DMS53 treated with DMSO at 0.1 percent for 48 hours (cell line): ENCODE measurements at regions not wholly inside any gene's neighbourhood (a gene's known extent, or its start where the extent isn't known, plus 50 kb on each side); places are given as distances from the start of the nearest gene placed in this dataset.

Source experiments
- DNase-seq: peaks from one replicate; lab custom pipeline; 2025; ENCODE audit not compliant: unreplicated experiment; lab: John Stamatoyannopoulos, UW

GRCh38 chr5:39826051-39826450, 401.3 kb upstream of the DAB2 start:
- no peak for DNase-seq

DNA sequence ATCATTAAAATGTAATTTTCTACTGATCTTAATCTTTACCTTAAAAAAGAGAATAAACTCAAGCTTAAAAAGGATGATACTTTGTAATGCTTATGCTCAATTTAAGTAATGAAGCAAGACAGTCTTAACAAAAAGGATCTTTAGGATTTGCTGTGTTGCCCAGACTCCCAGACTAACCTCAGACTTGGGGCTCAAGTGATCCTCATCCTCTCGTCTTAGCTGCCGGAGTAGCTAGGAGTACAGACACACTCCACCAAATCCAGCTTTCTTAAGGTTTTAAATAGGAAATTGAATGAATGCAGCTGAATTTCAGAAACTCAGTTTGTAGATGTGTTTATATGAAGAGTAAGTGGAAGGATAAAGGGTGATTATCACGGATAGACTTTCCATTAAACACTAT, 400.5 kb upstream of the DAB2 start:
- no peak for DNase-seq

DNA sequence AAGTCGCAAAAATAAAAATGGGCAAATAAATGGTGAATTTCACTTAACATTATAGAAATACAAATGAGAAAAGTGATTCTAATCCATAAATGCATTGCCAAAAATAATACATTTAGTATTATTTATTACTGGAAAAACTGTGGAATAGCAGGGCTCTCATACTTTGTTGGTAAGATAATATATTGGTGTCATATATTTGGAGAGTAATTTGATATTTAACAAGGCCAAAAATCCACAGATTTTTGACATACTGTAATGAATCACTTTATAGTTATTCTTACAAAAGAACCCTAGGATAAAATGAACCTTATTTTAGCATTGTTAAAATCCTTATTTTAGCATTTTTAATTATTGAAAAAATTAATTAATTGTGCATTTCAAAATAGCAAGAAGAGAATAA, 397.2 kb upstream of the DAB2 start:
- no peak for DNase-seq

DNA sequence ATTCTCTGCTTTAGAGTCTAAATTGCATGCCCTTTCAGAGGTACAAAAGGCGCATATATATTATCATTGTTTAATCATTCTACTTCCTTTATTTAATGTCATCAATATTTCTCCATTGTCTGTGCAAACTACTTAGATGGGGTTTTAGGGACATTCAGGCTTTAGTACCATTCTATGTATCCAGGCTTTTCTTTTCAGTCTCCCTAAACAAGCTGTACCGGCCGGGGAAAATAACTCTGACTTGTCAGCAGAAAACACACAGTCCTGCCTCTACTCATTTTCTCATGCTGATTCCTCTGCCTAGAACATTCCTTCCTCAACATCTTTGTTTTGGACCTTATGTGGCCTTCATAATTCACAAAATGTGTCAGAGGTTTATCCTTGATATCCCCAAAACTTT, 392.1 kb upstream of the DAB2 start:
- DNase-seq, result no peak

GRCh38 chr5:39816156-39816845, 391.5 kb upstream of the DAB2 start:
- no peak for DNase-seq

DNA sequence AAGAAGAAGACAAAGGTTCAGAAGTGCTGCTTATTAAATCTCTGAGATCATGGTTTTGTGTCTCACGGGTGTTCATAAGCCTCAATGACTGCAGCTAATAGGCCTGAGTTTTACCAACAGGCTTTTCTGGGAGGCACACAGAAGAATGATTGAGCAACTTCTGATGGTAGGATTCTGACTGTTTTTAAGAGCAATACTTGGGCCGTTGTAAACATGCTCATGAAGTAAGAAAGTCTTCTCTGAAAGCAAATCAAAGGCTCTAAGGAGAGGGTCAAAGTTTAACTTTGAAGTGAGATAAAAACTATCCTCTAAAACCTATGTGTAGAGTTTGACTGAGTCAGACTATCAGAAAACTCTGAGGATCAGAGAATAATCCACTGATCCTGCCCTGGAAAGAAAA, 390.9 kb upstream of the DAB2 start:
- DNase-seq, result no peak

DNA sequence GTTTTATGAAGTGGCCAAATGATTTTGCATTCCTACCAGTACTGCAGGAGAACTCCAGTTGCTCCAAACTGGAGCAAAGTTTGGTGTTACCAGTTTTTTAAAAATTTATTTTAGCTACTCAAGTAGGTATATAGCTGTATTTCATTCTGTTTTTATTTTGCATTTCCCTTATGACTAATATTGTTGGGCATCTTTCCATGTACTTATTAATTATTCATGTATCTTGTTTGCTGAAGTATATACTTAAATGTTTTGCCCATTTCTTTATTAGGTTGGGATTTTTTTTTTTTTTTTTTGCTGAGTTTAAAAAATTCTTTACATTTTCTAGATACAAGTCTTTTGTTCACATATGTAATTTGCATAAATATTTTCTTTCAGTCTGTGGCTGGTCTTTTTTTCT, 386.6 kb upstream of the DAB2 start:
- DNase-seq, result no peak

DNA sequence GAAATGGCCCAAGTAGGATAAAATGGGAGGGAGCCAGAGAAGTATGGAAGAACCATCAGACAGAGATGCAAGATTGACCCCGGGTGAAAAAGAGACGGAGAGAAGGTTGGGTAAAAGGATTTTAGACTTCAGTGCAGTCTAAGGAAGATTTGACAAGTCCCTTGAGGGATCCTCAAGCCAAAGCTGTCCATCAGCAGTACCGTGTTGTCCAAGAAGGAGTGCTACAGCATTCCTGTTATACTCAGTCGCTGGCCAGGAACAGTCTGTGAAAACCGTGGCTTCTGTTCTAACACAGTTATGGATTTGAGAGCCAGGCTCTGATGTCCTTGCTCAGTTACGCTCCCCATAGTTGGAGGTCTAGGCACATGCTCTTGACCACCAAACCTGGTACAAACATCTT, 383.9 kb upstream of the DAB2 start:
- DNase-seq, result no peak

DNA sequence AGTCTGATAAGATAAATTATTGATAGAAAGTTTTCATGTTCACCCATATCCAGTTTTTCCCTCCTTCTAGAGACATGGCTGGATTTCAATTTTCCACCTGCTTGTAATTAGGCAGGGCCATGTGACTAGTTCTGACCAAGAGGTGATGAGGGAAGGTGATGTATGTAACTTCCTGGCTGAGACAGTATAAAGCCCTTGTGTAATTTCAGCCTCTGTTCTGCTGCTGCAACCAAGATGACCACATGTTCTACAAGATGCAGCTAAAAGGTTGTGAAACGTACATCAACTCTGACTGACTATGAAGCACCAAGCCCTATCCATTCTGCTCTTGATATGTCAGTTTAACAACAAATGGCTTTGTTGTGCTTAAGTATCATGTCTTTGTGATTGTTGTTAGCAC, 376.5 kb upstream of the DAB2 start:
- no peak for DNase-seq

DNA sequence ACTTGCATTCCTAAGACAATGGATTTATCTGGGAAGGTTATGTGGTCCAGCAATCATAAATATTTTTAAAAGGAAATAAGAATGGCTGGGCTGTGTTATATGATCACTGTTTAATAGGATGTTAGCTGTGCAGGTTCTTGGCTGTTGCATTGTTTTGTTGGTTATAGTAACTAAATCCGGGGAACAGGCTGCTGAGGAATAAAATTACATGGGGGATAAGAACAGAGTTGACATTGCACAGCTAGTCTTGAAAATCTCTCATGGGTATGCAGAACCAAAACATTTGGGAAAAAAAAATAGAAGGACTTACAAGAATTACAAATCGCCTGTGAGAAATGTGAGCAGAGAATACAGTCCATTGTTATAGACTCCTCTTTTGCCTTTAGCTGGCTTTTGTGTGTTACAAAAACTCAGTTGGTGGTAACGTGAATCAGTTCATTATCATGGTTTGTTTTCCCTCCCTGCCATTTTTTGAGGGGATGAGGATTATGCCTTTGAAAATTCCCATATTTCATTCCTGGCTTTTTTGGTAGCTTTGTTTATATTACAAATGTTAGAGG, 375.3 kb upstream of the DAB2 start:
- no peak for DNase-seq

DNA sequence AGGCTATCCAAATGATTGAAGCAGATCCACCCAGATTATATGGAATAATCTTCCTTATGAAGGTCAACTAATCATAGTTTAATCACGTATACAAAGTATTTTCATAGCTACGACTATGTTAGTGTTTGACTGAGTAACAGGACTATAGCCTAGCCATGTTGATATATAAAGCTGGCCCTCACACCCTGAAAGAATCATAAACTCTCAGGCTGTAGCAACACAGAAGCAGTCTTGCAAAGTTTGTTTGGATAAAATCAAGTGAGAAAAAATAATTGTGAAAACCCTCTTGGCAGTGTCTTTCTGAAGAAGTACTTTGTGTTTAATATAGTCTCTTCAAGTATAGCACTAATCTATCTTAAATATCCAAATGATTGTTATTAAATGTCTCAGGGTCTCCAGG, 374.5 kb upstream of the DAB2 start:
- no peak for DNase-seq

DNA sequence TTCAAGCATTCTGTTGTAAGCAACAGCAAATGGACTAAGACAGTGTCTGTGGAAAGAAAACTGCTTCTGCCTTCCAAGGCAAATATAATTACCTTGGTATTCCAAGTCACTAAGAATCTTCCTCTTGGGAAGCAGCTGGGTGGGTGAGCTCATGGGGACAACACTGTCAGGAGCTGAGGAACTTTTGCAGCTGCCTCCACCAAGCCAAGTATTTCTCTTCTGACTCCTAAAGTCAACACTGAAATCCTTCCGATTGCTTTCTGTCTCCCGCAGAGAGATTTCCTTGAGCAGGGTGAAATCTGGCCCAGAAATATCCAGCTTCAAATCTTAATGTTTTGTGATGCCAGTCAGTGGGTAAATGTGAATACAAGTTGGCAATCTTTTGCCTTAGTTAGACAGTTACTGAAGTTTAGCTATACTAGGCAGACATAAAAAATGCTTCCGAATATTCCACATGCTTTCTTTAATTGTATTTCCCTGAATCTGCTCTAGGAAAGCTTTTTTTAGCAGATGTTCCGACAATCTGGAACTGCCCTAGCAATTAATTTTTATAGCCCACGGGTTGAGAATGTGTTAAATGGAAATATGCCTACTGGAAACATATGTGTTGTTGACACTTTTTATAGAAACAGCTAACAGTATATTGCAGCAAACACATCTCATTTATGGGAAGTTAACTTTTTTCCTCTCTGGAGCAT, 369.9 kb upstream of the DAB2 start:
- no peak for DNase-seq

- no peak for DNase-seq
These were observed 360.6 kb upstream of the DAB2 start for GRCh38 chr5:39785410-39785809.

GRCh38 chr5:39783756-39784421, 359.1 kb upstream of the DAB2 start:
- DNase-seq, result no peak

- no peak for DNase-seq
These were observed 355.6 kb upstream of the DAB2 start for GRCh38 chr5:39780347-39780746.

DNA sequence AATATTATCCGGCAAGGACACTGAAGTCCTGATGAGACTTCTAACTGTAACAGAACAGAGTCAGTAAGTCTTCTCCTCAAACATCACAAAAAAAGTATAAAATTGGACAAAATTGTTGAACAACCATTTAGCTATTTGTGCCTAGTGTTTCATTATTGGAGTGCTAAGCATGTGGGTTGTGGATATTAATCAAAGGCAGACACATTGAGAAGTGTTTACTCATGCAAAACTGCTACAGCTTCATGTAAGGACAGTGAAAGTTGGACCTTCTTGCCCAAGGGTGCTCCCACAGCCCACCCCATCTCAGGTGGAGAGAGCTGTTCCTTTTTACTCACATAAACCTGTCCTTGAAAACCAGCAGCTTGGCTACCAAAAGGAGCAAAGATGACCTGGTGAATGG, 355.1 kb upstream of the DAB2 start:
- no peak for DNase-seq

- DNase-seq, result no peak
These were observed 351.1 kb upstream of the DAB2 start for GRCh38 chr5:39775797-39776365.

DNA sequence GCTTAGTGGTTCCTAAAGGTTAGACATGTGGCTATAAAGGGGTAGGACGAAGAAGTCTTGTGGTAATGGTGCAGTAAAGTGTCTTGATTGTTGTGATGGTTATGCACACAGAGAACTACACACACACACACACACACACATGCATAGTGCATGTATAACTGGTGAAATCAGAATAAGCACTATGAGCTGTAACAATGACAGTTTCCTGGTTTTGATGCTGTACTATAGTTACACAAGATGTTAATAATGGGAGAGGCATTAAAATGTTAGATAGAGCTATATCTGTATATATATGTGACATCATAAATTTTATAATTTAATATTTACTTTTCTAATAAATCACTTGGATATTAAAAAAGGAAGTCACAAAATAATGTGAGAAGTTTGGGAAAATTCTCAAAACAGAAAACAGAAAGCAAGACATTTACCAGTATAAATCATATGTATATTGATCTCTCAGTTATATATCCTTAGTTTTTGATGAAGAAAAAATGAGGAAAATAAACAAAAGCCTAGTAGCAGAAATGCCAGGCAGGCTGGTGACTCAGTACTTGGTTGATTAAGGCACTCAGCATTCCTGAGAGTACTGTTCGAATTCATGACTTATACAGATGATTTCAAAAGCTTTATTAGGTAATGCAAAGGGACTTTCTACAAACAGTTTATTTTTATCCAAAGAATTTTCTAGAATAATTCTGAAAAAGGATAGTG, 350.5 kb upstream of the DAB2 start:
- DNase-seq, result peak; percentile 7

DNA sequence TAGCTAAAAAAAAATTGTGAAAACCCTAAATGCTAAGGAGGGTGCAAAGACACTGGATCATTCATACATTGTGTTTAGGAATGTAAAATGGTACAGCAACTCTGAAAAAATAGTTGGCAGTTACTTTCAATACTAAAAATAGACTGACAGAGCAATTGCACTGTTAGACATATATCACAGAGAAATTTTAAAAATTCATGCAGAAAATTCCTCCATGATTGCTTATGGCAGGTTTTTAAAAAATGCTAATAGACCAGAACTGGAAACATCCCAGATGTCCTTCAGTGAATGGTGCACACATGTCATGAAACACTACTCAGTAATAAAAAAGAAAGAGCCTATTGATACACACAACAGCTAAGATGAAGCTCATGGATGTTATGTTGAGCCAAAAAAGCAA, 349.8 kb upstream of the DAB2 start:
- DNase-seq, result no peak

GRCh38 chr5:39772307-39772706, 347.5 kb upstream of the DAB2 start:
- no peak for DNase-seq

DNA sequence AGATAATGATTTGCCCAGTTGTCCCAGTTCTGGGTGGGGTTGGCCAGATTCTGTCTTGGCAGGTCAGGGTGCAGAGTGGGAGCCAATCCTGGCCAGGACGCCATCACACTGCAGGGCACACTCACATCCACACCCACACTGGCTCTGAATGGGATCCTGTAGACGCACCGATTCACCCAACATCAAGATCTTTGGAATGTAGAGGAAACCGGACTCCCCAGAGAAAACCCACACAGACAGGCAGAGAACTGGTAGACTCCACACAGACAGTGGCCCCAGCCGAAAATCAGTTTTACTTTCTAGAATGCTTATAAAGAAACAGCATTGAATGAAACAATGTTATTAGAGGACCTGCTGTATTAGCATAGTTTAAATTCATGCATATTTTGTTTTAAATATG, 343.1 kb upstream of the DAB2 start:
- no peak for DNase-seq
